ENCODE measurements at regions not wholly inside any gene's neighbourhood (a gene's known extent, or its start where the extent isn't known, plus 50 kb on each side); places are given as distances from the start of the nearest gene placed in this dataset.

DNA sequence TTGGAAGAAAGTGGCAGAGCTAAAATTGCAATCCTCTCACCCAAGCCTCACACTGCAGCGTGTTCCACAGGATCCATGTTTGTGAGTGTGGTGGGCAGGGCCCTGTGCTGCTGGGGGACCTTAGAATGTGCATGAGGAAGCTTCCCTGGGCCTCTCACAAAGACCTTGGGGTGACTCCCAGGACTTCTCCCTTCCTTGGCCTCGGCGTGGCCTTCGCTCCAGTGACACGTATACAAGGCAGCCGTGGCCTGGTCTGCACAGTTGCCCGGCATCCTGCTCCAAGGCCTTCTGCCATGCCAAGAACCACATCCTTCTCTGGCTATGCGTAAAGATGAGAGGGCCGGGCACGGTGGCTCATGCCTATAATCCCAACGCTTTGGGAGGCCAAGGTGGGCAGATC is 196.4 kb downstream of the UACA start:
- WGBS (ENCODE audit: insufficient coverage, insufficient replicate concordance, low lambda C conversion rate, missing lambda C conversion rate), result 62% methylated on average over 11 of the region's 11 CpGs
- intact Hi-C loops (cut with micrococcal nuclease; ENCODE audit: unreplicated experiment), result loop anchor here (10.0 kb wide), 1 partner anchor 158 kb away; no protein-coding TSS in a partner anchor
- CTCF ChIA-PET, result no interaction called here

More for the DNA sequence above, 196.4 kb downstream of the UACA start:
- Histone ChIP-seq H3K27ac (ENCODE audit: control insufficient read depth, insufficient read depth) (no peak overlapping the region), H2AFZ (ENCODE audit: control insufficient read depth, low read depth, low read length) (no peak overlapping the region), H4K20me1 (ENCODE audit: control insufficient read depth, insufficient read depth) (no peaks in the 10 kb centered on the region), H3K79me2 (ENCODE audit: control insufficient read depth, insufficient read depth, low read length) (no peaks in the 10 kb centered on the region), H3K4me1 (ENCODE audit: control insufficient read depth, insufficient read depth, low read length) (no peaks in the 10 kb centered on the region), H3K4me2 (ENCODE audit: control insufficient read depth, insufficient read depth) (no peak overlapping the region), H3K36me3 (ENCODE audit: control insufficient read depth in 2 of 2, insufficient read depth in 2 of 2, low read length in 1 of 2) (no peaks in the 10 kb centered on the region), H3K9ac (ENCODE audit: control insufficient read depth, insufficient read depth, low read length) (no peak overlapping the region), H3K9me3 (replicated peaks; ENCODE audit: control insufficient read depth, insufficient read depth, low read length) (no peaks in the 10 kb centered on the region), H3K4me3 (no peak overlapping the region), H3K27me3 (replicated peaks in 1 of 2; ENCODE audit: control insufficient read depth in 2 of 2, insufficient read depth in 2 of 2, low read length in 1 of 2) (peaks cover 0 to 2% of the 10 kb centered on the region in 2 experiments; a peak in 2 of 4 replicates)
- ATAC-seq, result no peak
- ChIA-PET POLR2A (no interaction called here), RAD21 (ENCODE audit: unreplicated experiment) (no interaction called here), SMC1A (ENCODE audit: uncharacterized antibody, unreplicated experiment) (no interaction called here)
- no peak for DNase-seq (ENCODE audit: low read depth, low spot score)
- no TSS peak for BruUV-seq (replicated peaks)
- in situ Hi-C loops (cut with MboI), result no loop called here
- FAIRE-seq, result no peak
- no peak for TF ChIP-seq TBL1XR1 (IDR thresholded peaks at IDR 0.05; ENCODE audit: low read depth, low read length)
- no peak for TF ChIP-seq BMI1 (IDR thresholded peaks at IDR 0.05; ENCODE audit: borderline replicate concordance)
- TF ChIP-seq, protein P1, sequence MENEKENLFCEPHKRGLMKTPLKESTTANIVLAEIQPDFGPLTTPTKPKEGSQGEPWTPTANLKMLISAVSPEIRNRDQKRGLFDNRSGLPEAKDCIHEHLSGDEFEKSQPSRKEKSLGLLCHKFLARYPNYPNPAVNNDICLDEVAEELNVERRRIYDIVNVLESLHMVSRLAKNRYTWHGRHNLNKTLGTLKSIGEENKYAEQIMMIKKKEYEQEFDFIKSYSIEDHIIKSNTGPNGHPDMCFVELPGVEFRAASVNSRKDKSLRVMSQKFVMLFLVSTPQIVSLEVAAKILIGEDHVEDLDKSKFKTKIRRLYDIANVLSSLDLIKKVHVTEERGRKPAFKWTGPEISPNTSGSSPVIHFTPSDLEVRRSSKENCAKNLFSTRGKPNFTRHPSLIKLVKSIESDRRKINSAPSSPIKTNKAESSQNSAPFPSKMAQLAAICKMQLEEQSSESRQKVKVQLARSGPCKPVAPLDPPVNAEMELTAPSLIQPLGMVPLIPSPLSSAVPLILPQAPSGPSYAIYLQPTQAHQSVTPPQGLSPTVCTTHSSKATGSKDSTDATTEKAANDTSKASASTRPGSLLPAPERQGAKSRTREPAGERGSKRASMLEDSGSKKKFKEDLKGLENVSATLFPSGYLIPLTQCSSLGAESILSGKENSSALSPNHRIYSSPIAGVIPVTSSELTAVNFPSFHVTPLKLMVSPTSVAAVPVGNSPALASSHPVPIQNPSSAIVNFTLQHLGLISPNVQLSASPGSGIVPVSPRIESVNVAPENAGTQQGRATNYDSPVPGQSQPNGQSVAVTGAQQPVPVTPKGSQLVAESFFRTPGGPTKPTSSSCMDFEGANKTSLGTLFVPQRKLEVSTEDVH (IDR thresholded peaks at IDR 0.05; ENCODE audit: low read depth, partially characterized antibody), result no peak
- no peak for TF ChIP-seq SIN3A (IDR thresholded peaks at IDR 0.05; ENCODE audit: low read depth, low read length)
- TF ChIP-seq RCOR1 (conservative IDR thresholded peaks at IDR 0.05; ENCODE audit: low read depth, low read length), result no peak
- TF ChIP-seq ETV6 (conservative IDR thresholded peaks at IDR 0.05 in 1 of 2, IDR thresholded peaks at IDR 0.05 in 1 of 2; ENCODE audit: borderline replicate concordance in 1 of 2, low read depth in 1 of 2), result no peak
- no peak for TF ChIP-seq FOS (IDR thresholded peaks at IDR 0.05; ENCODE audit: borderline replicate concordance, extremely low read depth, insufficient read length)
- no peak for TF ChIP-seq POLR2AphosphoS2 (IDR thresholded peaks at IDR 0.05; ENCODE audit: low read depth, low read length)
- TF ChIP-seq PRDM15 (CRISPR knock-in tag; IDR thresholded peaks at IDR 0.05), result no peak
- TF ChIP-seq IKZF1 (conservative IDR thresholded peaks at IDR 0.05), result no peak
- no peak for TF ChIP-seq BCLAF1 (IDR thresholded peaks at IDR 0.05)
- TF ChIP-seq CEBPB (IDR thresholded peaks at IDR 0.05; ENCODE audit: borderline replicate concordance in 1 of 2, low read depth in 2 of 2, low read length in 2 of 2), result no peak
